CD4-positive, alpha-beta memory T cell (primary cell): ENCODE measurements at regions not wholly inside any gene's neighbourhood (a gene's known extent, or its start where the extent isn't known, plus 50 kb on each side); places are given as distances from the start of the nearest gene placed in this dataset.

Source experiments
- CTCF ChIA-PET: fragments of 350-600 bp; sonication (Branson Sonifier 250); formaldehyde crosslinking; loops from one replicate; lab custom pipeline; 2021; ENCODE audit warnings: inconsistent platforms; ENCODE audit not compliant: partially characterized antibody; lab: Charles Lee
- POLR2A ChIA-PET: fragments of 350-600 bp; sonication (Branson Sonifier 250); formaldehyde crosslinking; loops from one replicate; lab custom pipeline; 2021; ENCODE audit not compliant: partially characterized antibody; lab: Charles Lee
- DNase-seq, 5 donors: peaks; one replicate each; pipeline versions ENCODE4 v3.0.0 to v3.0.0-alpha.2; 2020 to 2022; ENCODE audit warnings: mixed read lengths in 1 of 5
- H3K27ac ChIP-seq: one replicate; pipeline ENCODE4 v1.7.0; 2013; ENCODE audit warnings: low read depth, low read length
- H3K27me3 ChIP-seq: 2 replicates; pipeline ENCODE4 v1.7.0; 2013; ENCODE audit warnings: mild to moderate bottlenecking, low read length, moderate library complexity; ENCODE audit not compliant: insufficient read depth
- H3K36me3 ChIP-seq: 2 replicates; pipeline ENCODE4 v1.7.0; 2013; ENCODE audit warnings: mild to moderate bottlenecking, low read length, moderate library complexity; ENCODE audit not compliant: insufficient read depth
- H3K4me1 ChIP-seq: 2 replicates; pipeline ENCODE4 v1.7.0; 2013; ENCODE audit warnings: mild to moderate bottlenecking, low read length, moderate library complexity; ENCODE audit not compliant: insufficient read depth
- H3K4me3 ChIP-seq, 2 donors: one replicate each; pipeline ENCODE4 v1.7.0; 2013; ENCODE audit warnings: low read length in 2 of 2, mild to moderate bottlenecking in 1 of 2
- H3K9me3 ChIP-seq, 2 donors: one replicate each; pipeline ENCODE4 v1.7.0; 2013; ENCODE audit warnings: low read length in 2 of 2, control low read depth in 1 of 2; ENCODE audit not compliant: control insufficient read depth in 1 of 2
- H3K27ac Mint-ChIP-seq, 7 donors: one replicate each; pipeline ENCODE4 v1.8.0; 2020 to 2021; ENCODE audit warnings: mixed read lengths in 7 of 7, mild to moderate bottlenecking in 6 of 7, inconsistent platforms in 3 of 7, moderate library complexity in 3 of 7
- H3K27me3 Mint-ChIP-seq, 2 donors: one replicate each; pipeline ENCODE4 v1.8.0; 2020 to 2021; ENCODE audit warnings: mixed read lengths in 2 of 2
- H3K36me3 Mint-ChIP-seq, 2 donors: one replicate each; pipeline ENCODE4 v1.8.0; 2020 to 2021; ENCODE audit warnings: mixed read lengths in 2 of 2, inconsistent platforms in 1 of 2, mild to moderate bottlenecking in 1 of 2
- H3K4me1 Mint-ChIP-seq, 4 donors: one replicate each; pipeline ENCODE4 v1.8.0; 2020 to 2021; ENCODE audit warnings: mixed read lengths in 4 of 4, mild to moderate bottlenecking in 1 of 4
- H3K4me3 Mint-ChIP-seq, 8 donors: one replicate each; pipeline ENCODE4 v1.8.0; 2020 to 2021; ENCODE audit warnings: mixed read lengths in 8 of 8, mild to moderate bottlenecking in 7 of 8, moderate library complexity in 6 of 8, inconsistent platforms in 3 of 8
- H3K9me3 Mint-ChIP-seq, 8 donors: one replicate each; pipeline ENCODE4 v1.8.0; 2020 to 2021; ENCODE audit warnings: mixed read lengths in 8 of 8, mild to moderate bottlenecking in 5 of 8, inconsistent platforms in 3 of 8, moderate library complexity in 1 of 8
- intact Hi-C: fragments of 100-400 bp; cut with micrococcal nuclease; formaldehyde crosslinking; loops from one replicate; pipeline ENCODE4 v1.15.1; 2023

GRCh38 chr13:68110178-68110768 is 880.1 kb upstream of the PCDH9 start:
- no peaks in the 10 kb centered on the region for H3K27me3 ChIP-seq
- no peaks in the 10 kb centered on the region for H3K4me1 ChIP-seq
- no peak for DNase-seq
- H3K4me3 ChIP-seq, result no peak overlapping the region
- POLR2A ChIA-PET, result no interaction called here
- H3K9me3 ChIP-seq, result no peaks in the 10 kb centered on the region
- H3K27ac Mint-ChIP-seq, result no peak overlapping the region
- intact Hi-C loops, result no loop called here
- no peaks in the 10 kb centered on the region for H3K36me3 ChIP-seq
- no peak overlapping the region for H3K4me3 Mint-ChIP-seq
- H3K4me1 Mint-ChIP-seq, result no peaks in the 10 kb centered on the region
- no peaks in the 10 kb centered on the region for H3K36me3 Mint-ChIP-seq
- H3K27ac ChIP-seq, result no peak overlapping the region
- H3K9me3 Mint-ChIP-seq, result peaks cover 2 to 30% (median 21%) of the 10 kb centered on the region in 8 donors
- CTCF ChIA-PET, result no interaction called here
- H3K27me3 Mint-ChIP-seq, result no peaks in the 10 kb centered on the region

GRCh38 chr13:68107667-68108066 is 877.5 kb upstream of the PCDH9 start:
- DNase-seq, result no peak
- H3K4me1 ChIP-seq, result no peaks in the 10 kb centered on the region
- ChIA-PET POLR2A (no interaction called here), CTCF (no interaction called here)
- intact Hi-C loops, result no loop called here
- no peak overlapping the region for H3K4me3 ChIP-seq
- H3K9me3 ChIP-seq, result no peaks in the 10 kb centered on the region
- H3K27ac ChIP-seq, result no peak overlapping the region
- H3K4me3 Mint-ChIP-seq, result no peak overlapping the region
- no peaks in the 10 kb centered on the region for H3K27me3 ChIP-seq
- H3K27me3 Mint-ChIP-seq, result no peaks in the 10 kb centered on the region
- no peaks in the 10 kb centered on the region for H3K36me3 ChIP-seq
- no peaks in the 10 kb centered on the region for H3K36me3 Mint-ChIP-seq
- no peaks in the 10 kb centered on the region for H3K4me1 Mint-ChIP-seq
- H3K27ac Mint-ChIP-seq, result no peak overlapping the region
- H3K9me3 Mint-ChIP-seq, result peaks cover 2 to 36% (median 19%) of the 10 kb centered on the region in 8 donors

DNA sequence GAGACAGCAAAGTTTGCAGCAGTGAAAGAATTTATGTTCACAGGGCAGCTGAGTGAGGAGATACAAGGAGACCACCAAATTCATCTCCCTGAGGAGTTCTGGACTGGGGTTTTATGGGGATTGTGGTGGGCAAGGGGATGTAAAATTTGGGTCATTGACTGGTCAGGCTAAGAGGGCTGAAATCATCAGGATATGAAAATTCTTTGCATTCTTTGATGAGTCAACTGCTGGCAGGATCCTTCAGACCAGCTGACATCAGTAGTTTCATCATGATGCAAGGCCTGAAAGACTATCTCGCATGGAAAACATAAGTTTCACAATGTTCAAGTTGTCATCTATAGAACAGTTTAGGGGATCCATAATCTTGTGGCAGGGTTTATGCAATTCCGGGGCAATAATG is 869.5 kb upstream of the PCDH9 start:
- Mint-ChIP-seq H3K27me3 (no peaks in the 10 kb centered on the region), H3K36me3 (no peaks in the 10 kb centered on the region), H3K27ac (no peak overlapping the region), H3K4me1 (no peaks in the 10 kb centered on the region), H3K9me3 (peaks cover 0 to 26% (median 10%) of the 10 kb centered on the region in 8 donors), H3K4me3 (no peak overlapping the region)
- Histone ChIP-seq H3K27ac (no peak overlapping the region), H3K4me3 (no peak overlapping the region), H3K9me3 (no peaks in the 10 kb centered on the region), H3K27me3 (no peaks in the 10 kb centered on the region), H3K36me3 (no peaks in the 10 kb centered on the region), H3K4me1 (no peaks in the 10 kb centered on the region)
- POLR2A ChIA-PET, result no interaction called here
- intact Hi-C loops, result no loop called here
- no peak for DNase-seq
- CTCF ChIA-PET, result no interaction called here

- Mint-ChIP-seq H3K4me3 (no peak overlapping the region), H3K9me3 (peaks cover 0 to 11% (median 3%) of the 10 kb centered on the region in 8 donors), H3K4me1 (no peaks in the 10 kb centered on the region), H3K27me3 (no peaks in the 10 kb centered on the region), H3K27ac (no peak overlapping the region), H3K36me3 (no peaks in the 10 kb centered on the region)
- DNase-seq, result no peak
- CTCF ChIA-PET, result no interaction called here
- Histone ChIP-seq H3K27me3 (no peaks in the 10 kb centered on the region), H3K36me3 (no peaks in the 10 kb centered on the region), H3K9me3 (no peaks in the 10 kb centered on the region), H3K27ac (no peak overlapping the region), H3K4me3 (no peak overlapping the region), H3K4me1 (no peaks in the 10 kb centered on the region)
- intact Hi-C loops, result no loop called here
- POLR2A ChIA-PET, result no interaction called here
Measured at GRCh38 chr13:68081061-68081460, 850.9 kb upstream of the PCDH9 start.

DNA sequence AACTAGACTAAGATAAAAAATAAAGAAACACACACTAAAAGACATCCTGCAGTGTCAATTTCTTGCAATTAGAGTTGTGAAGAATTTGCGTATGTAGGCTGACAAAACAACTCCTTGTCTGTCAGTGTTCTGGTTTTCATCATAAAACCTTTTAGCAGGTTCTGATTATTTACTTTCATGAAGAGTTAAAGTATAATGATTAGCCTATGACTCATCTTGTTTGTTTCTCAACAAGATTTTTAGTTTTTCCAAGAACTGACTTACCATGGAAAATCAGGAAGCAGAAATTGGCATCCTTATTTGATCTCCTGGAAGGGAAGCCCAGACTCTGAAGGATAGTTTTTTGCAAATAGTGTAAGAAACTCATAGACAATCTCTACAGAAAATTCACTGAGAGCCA is 848.7 kb upstream of the PCDH9 start:
- H3K9me3 Mint-ChIP-seq, result peaks cover 0 to 9% (median 3%) of the 10 kb centered on the region in 8 donors
- H3K27ac Mint-ChIP-seq, result no peak overlapping the region
- Histone ChIP-seq H3K4me3 (no peak overlapping the region), H3K27ac (no peak overlapping the region), H3K4me1 (no peaks in the 10 kb centered on the region), H3K27me3 (no peaks in the 10 kb centered on the region), H3K9me3 (no peaks in the 10 kb centered on the region), H3K36me3 (no peaks in the 10 kb centered on the region)
- intact Hi-C loops, result no loop called here
- CTCF ChIA-PET, result no interaction called here
- H3K36me3 Mint-ChIP-seq, result no peaks in the 10 kb centered on the region
- POLR2A ChIA-PET, result no interaction called here
- H3K4me3 Mint-ChIP-seq, result no peak overlapping the region
- no peak for DNase-seq
- H3K4me1 Mint-ChIP-seq, result no peaks in the 10 kb centered on the region
- H3K27me3 Mint-ChIP-seq, result no peaks in the 10 kb centered on the region

DNA sequence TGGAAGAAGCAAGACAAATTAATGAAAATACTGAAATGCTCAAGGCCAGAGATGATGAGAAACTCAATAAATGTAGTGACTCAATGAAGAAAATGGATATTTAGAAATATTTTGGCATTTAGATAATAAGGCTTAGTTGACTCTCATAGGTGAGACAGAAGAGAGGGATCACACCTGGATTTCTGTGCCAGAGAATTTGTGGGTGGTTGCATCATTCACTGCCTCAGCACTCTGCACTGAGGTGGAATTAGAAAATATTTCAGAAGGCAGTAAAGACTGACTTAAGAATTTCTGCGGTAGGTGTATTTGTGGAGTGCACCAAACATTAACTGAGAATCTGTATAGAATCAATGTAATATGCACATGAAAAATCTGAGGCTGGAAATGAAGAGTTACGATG is 848.3 kb upstream of the PCDH9 start:
- Mint-ChIP-seq H3K27me3 (no peaks in the 10 kb centered on the region), H3K4me3 (no peak overlapping the region), H3K27ac (no peak overlapping the region), H3K36me3 (no peaks in the 10 kb centered on the region), H3K9me3 (peaks cover 0 to 11% (median 3%) of the 10 kb centered on the region in 8 donors), H3K4me1 (no peaks in the 10 kb centered on the region)
- CTCF ChIA-PET, result no interaction called here
- DNase-seq, result no peak
- H3K4me3 ChIP-seq, result no peak overlapping the region
- H3K9me3 ChIP-seq, result no peaks in the 10 kb centered on the region
- POLR2A ChIA-PET, result no interaction called here
- no peaks in the 10 kb centered on the region for H3K4me1 ChIP-seq
- intact Hi-C loops, result no loop called here
- no peaks in the 10 kb centered on the region for H3K36me3 ChIP-seq
- H3K27ac ChIP-seq, result no peak overlapping the region
- H3K27me3 ChIP-seq, result no peaks in the 10 kb centered on the region

DNA sequence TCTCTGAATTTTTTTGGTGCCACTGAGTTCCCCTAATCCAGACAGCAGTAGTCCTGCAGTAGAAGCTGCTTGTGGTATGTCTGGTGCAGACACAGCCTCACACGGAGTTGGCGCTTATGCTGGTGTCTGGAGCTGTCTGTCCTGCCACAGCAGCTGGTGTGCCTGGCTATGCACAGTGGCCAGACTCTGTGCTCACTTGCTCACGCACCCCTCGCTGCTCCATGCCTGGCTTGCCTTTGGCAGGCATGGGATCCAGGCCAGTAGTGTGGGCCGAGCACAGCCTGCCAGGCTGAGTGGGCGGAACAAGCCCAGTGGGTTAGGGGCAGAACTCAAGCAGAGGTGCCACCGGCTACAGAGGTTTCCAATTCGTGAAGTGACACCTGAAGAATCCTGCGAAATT is 845.9 kb upstream of the PCDH9 start:
- Mint-ChIP-seq H3K27ac (no peak overlapping the region), H3K4me1 (no peaks in the 10 kb centered on the region), H3K36me3 (no peaks in the 10 kb centered on the region), H3K9me3 (peaks cover 4 to 15% (median 7%) of the 10 kb centered on the region in 8 donors), H3K27me3 (no peaks in the 10 kb centered on the region), H3K4me3 (no peak overlapping the region)
- no peak for DNase-seq
- intact Hi-C loops, result no loop called here
- Histone ChIP-seq H3K4me3 (no peak overlapping the region), H3K27me3 (no peaks in the 10 kb centered on the region), H3K27ac (no peak overlapping the region), H3K9me3 (no peaks in the 10 kb centered on the region), H3K36me3 (no peaks in the 10 kb centered on the region), H3K4me1 (no peaks in the 10 kb centered on the region)
- POLR2A ChIA-PET, result no interaction called here
- CTCF ChIA-PET, result no interaction called here
